ENCODE measurements at regions not wholly inside any gene's neighbourhood (a gene's known extent, or its start where the extent isn't known, plus 50 kb on each side); places are given as distances from the start of the nearest gene placed in this dataset.

- no peak for TF ChIP-seq ZNF565 (CRISPR knock-in tag; conservative IDR thresholded peaks at IDR 0.05; ENCODE audit: low read depth)
- TF ChIP-seq TOX (CRISPR knock-in tag; IDR thresholded peaks at IDR 0.05; ENCODE audit: borderline replicate concordance) = no peak
These were observed 282.4 kb downstream of the C4orf33 start for GRCh38 chr4:129378364-129378763.
